ENCODE measurements at regions not wholly inside any gene's neighbourhood (a gene's known extent, or its start where the extent isn't known, plus 50 kb on each side); places are given as distances from the start of the nearest gene placed in this dataset.

DNA sequence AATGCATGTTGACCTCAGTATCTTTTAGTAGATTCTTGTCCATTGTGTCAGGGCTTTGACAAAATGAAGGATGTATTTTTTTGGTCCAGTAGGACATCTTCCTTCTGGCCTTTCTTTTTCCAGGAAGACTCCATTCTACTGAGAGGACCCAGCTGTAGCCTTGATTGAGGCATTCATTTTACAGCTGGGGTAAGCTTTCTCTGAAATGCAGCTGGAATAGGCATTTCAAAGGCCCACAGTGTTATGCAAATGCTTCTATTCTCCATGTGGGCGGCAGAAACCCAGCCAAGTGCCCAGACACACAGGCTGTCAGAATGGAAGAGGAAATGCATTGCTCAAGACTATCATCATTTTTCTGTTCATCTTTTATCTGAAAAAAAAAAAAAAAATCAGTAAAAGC is 629.0 kb upstream of the CDH8 start:
- H3K4me1 Mint-ChIP-seq, result no peaks in the 10 kb centered on the region
- no peak overlapping the region for H3K27ac Mint-ChIP-seq
- H3K4me3 Mint-ChIP-seq, result no peak overlapping the region
- TF ChIP-seq, protein P1, sequence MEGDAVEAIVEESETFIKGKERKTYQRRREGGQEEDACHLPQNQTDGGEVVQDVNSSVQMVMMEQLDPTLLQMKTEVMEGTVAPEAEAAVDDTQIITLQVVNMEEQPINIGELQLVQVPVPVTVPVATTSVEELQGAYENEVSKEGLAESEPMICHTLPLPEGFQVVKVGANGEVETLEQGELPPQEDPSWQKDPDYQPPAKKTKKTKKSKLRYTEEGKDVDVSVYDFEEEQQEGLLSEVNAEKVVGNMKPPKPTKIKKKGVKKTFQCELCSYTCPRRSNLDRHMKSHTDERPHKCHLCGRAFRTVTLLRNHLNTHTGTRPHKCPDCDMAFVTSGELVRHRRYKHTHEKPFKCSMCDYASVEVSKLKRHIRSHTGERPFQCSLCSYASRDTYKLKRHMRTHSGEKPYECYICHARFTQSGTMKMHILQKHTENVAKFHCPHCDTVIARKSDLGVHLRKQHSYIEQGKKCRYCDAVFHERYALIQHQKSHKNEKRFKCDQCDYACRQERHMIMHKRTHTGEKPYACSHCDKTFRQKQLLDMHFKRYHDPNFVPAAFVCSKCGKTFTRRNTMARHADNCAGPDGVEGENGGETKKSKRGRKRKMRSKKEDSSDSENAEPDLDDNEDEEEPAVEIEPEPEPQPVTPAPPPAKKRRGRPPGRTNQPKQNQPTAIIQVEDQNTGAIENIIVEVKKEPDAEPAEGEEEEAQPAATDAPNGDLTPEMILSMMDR (IDR thresholded peaks at IDR 0.05; ENCODE audit: unreplicated experiment in 3 of 3), result no peak
- H3K36me3 Mint-ChIP-seq (ENCODE audit: low read depth), result no peaks in the 10 kb centered on the region
- peaks cover 2% of the 10 kb centered on the region for H3K9me3 Mint-ChIP-seq
- no peaks in the 10 kb centered on the region for H3K27me3 Mint-ChIP-seq (ENCODE audit: low read depth)

DNA sequence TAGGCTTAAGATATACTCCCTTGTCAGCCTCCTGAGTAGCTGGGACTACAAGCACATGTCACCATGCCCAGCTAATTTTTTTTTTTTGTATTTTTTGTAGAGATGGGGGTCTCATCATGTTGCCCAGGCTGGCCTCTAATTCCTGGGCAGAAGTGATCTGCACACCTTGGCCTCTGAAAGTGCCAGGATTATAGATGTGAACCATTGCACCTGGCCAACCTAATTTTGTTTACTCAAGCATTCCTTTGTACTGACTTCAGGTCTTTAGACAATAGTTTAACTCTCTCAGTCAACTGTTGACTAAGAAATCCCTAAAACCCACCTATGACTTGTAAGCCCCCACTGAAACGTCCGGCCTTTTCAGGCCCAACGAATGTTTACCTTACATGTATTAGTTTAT is 628.3 kb upstream of the CDH8 start:
- Mint-ChIP-seq H3K4me1 (no peaks in the 10 kb centered on the region), H3K27me3 (ENCODE audit: low read depth) (no peaks in the 10 kb centered on the region), H3K36me3 (ENCODE audit: low read depth) (no peaks in the 10 kb centered on the region), H3K4me3 (no peak overlapping the region), H3K27ac (no peak overlapping the region), H3K9me3 (peaks cover 2% of the 10 kb centered on the region)
- TF ChIP-seq, protein P1 (IDR thresholded peaks at IDR 0.05; ENCODE audit: unreplicated experiment in 3 of 3), result no peak

DNA sequence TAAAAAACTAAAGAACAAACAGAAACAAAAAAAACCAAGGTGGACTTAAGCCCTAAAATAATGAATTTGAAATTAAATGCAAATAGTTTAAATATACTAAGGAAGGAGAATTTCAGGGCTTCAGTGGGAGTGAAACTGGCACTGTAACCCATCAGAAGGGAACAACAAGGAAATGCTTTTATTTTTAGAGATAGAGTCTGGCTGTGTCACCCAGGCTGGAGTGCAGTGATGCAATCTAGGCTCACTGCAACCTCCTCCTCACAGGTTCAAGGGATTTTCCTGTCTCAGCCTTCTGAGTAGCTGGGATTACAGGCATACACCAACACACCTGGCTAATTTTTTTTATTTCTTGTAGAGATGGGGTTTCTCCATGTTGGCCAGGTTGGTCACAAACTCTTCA is 625.2 kb upstream of the CDH8 start:
- Mint-ChIP-seq H3K4me1 (no peaks in the 10 kb centered on the region), H3K27ac (no peak overlapping the region), H3K36me3 (ENCODE audit: low read depth) (no peaks in the 10 kb centered on the region), H3K9me3 (no peaks in the 10 kb centered on the region), H3K4me3 (no peak overlapping the region), H3K27me3 (ENCODE audit: low read depth) (no peaks in the 10 kb centered on the region)
- TF ChIP-seq, protein P1 (IDR thresholded peaks at IDR 0.05; ENCODE audit: unreplicated experiment in 3 of 3), result no peak

DNA sequence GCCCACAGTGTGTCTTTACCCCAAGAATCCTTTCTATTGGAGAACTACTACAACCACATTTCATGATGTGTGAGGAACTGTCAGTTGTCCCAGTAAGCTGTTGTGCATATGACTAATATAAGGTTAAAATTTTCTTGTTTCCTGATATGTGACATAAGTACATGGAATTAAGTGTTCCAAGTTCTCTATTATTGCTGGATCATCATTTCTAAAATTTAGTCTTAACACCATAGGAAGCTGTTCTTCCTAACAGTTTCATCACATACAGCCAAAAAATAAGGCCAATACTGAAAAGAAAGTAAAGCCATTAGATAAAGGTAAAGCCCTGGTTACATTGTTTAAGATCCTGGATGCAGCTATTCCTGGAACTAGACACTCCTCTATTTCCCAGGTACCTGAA is 620.9 kb upstream of the CDH8 start:
- no peaks in the 10 kb centered on the region for H3K4me1 Mint-ChIP-seq
- H3K9me3 Mint-ChIP-seq, result no peaks in the 10 kb centered on the region
- H3K27ac Mint-ChIP-seq, result no peak overlapping the region
- H3K27me3 Mint-ChIP-seq (ENCODE audit: low read depth), result no peaks in the 10 kb centered on the region
- H3K36me3 Mint-ChIP-seq (ENCODE audit: low read depth), result no peaks in the 10 kb centered on the region
- no peak overlapping the region for H3K4me3 Mint-ChIP-seq
- TF ChIP-seq, protein P1 (IDR thresholded peaks at IDR 0.05; ENCODE audit: unreplicated experiment in 3 of 3), result no peak

DNA sequence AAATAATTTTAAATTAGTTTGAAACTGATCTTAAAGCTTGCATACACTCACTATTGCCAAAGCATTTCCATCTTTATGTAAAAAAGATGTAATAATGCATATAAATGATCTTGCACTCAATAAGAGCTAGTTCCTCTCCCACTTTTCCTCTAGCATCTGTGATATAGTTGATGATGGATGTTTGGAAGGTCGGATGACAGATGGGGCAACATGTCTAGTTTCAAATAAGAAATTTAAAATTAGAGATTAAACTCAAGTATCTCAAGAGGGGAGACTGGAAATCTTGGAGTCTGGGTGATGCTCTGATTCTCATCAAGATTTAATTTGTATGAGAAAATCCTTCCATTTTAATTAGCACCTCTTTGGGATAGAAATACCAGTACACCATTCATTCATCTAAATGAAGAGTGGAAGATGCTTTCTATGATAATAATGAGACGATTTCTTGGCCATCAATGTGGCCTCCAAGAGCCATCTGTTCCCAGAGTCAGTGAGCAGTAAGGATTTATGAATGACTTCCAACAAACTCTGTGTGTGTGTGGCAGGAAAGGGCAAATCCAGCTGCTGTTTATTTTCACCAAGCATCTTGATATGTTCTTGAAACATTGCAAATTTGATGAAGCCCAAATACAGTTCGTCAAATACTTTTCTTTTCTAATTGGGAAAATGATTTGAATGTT is 616.3 kb upstream of the CDH8 start:
- H3K36me3 Mint-ChIP-seq (ENCODE audit: low read depth), result no peaks in the 10 kb centered on the region
- no peak overlapping the region for H3K4me3 Mint-ChIP-seq
- TF ChIP-seq, protein P1 (IDR thresholded peaks at IDR 0.05; ENCODE audit: unreplicated experiment in 3 of 3), result no peak
- peaks cover 4% of the 10 kb centered on the region for H3K4me1 Mint-ChIP-seq
- H3K9me3 Mint-ChIP-seq, result peaks cover 4% of the 10 kb centered on the region
- H3K27me3 Mint-ChIP-seq (ENCODE audit: low read depth), result no peaks in the 10 kb centered on the region
- no peak overlapping the region for H3K27ac Mint-ChIP-seq

DNA sequence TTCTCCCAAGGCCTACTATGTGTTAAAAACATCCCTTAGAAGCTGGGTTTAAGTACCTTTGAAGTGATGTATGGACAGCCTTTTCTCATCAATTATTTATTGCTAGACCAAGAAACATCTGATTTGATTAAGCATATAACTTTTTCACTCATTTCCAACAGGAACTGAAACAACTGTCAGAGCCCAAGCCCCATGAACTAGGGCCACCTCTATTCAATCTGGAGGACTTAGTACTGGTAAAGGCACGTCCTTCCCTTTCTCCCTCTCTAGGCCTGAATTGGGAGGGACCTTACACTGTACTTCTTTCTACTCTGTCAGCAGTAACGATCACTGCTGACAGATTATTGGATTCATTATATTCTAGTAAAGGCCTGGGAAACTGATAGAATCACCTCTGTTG is 612.0 kb upstream of the CDH8 start:
- no peak overlapping the region for H3K4me3 Mint-ChIP-seq
- no peaks in the 10 kb centered on the region for H3K36me3 Mint-ChIP-seq (ENCODE audit: low read depth)
- H3K27me3 Mint-ChIP-seq (ENCODE audit: low read depth), result no peaks in the 10 kb centered on the region
- H3K9me3 Mint-ChIP-seq, result peaks cover 4% of the 10 kb centered on the region
- peaks cover 4% of the 10 kb centered on the region for H3K4me1 Mint-ChIP-seq
- TF ChIP-seq, protein P1 (IDR thresholded peaks at IDR 0.05; ENCODE audit: unreplicated experiment in 3 of 3), result no peak
- H3K27ac Mint-ChIP-seq, result no peak overlapping the region

Data from nephron (organoid).